ENCODE measurements at regions not wholly inside any gene's neighbourhood (a gene's known extent, or its start where the extent isn't known, plus 50 kb on each side); places are given as distances from the start of the nearest gene placed in this dataset.

DNA sequence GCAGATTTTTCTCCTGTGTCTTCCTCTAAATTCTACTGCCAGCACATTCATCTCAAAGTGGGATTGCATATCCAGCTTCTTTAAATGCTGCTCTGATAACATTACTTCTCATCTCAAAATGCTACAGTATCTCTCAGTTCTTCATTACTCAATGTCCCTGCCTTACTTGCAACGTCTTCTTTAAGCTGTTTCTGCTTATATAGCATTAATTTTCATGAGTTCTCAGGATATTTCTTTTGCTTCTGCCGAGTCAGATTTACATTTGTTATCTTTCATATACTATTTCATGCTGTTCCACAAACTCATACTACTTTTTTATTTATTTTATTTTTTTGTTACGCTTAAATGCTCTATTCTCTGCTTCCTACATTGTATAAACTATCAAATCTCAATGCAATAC is 1223.5 kb upstream of the FAM98A start (continued):
- TF ChIP-seq, protein P1, sequence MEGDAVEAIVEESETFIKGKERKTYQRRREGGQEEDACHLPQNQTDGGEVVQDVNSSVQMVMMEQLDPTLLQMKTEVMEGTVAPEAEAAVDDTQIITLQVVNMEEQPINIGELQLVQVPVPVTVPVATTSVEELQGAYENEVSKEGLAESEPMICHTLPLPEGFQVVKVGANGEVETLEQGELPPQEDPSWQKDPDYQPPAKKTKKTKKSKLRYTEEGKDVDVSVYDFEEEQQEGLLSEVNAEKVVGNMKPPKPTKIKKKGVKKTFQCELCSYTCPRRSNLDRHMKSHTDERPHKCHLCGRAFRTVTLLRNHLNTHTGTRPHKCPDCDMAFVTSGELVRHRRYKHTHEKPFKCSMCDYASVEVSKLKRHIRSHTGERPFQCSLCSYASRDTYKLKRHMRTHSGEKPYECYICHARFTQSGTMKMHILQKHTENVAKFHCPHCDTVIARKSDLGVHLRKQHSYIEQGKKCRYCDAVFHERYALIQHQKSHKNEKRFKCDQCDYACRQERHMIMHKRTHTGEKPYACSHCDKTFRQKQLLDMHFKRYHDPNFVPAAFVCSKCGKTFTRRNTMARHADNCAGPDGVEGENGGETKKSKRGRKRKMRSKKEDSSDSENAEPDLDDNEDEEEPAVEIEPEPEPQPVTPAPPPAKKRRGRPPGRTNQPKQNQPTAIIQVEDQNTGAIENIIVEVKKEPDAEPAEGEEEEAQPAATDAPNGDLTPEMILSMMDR (IDR thresholded peaks at IDR 0.05): no peak
- TF ChIP-seq NRF1 (IDR thresholded peaks at IDR 0.05; ENCODE audit: low read depth, low read length) (no peak), FOSL2 (IDR thresholded peaks at IDR 0.05; ENCODE audit: borderline replicate concordance, low read depth) (no peak), FOXJ3 (CRISPR knock-in tag; IDR thresholded peaks at IDR 0.05) (no peak)

DNA sequence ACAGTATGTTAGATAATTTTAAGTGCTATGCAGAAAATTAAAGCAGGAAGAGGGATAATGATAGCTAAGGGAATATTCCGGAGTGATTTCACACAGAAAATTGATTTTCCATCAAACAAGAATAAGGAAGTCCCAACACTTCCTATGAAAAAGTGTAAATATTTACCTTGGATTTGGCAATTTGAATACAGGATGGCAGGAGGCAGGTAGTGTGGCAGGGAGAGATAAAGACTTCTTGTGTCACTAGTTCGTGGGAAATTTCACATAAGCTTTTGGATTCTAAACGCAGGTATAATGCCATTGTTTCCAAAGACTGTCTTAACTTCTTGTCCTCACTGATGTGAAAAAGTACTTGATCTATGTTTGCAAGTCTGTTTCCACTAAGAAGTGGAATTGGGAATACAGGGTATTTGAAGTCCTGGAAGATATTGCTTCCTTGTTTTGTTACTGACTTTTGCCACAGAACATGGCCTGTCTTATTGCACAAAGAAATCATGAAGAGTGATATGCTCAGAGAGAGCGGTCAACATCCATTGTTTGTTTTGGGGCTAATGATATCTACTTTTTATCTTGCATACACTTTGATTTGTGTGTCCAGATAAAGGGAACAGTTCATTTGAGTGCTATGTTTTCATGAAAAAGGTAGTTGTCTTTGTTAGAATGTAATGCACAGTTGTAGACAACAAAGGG is 1216.1 kb upstream of the FAM98A start:
- no peaks in the 10 kb centered on the region for H3K27me3 ChIP-seq (ENCODE audit: insufficient read depth)
- no peaks in the 10 kb centered on the region for H3K79me2 ChIP-seq (ENCODE audit: insufficient read depth)
- no peak for TF ChIP-seq TCF12 (IDR thresholded peaks at IDR 0.05)
- TF ChIP-seq, protein P2, sequence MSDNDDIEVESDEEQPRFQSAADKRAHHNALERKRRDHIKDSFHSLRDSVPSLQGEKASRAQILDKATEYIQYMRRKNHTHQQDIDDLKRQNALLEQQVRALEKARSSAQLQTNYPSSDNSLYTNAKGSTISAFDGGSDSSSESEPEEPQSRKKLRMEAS (IDR thresholded peaks at IDR 0.05; ENCODE audit: low read depth): no peak
- TF ChIP-seq MEF2A (IDR thresholded peaks at IDR 0.05; ENCODE audit: borderline replicate concordance, low read depth): no peak
- TF ChIP-seq, protein P3, sequence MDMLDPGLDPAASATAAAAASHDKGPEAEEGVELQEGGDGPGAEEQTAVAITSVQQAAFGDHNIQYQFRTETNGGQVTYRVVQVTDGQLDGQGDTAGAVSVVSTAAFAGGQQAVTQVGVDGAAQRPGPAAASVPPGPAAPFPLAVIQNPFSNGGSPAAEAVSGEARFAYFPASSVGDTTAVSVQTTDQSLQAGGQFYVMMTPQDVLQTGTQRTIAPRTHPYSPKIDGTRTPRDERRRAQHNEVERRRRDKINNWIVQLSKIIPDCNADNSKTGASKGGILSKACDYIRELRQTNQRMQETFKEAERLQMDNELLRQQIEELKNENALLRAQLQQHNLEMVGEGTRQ (IDR thresholded peaks at IDR 0.05; ENCODE audit: borderline replicate concordance, low read depth, low read length): no peak
- TF ChIP-seq JUND (IDR thresholded peaks at IDR 0.05): no peak
- TF ChIP-seq SMC3 (IDR thresholded peaks at IDR 0.05; ENCODE audit: low read depth, low read length): no peak
- TF ChIP-seq SIN3A (IDR thresholded peaks at IDR 0.05; ENCODE audit: borderline replicate concordance, low read depth, low read length): no peak
- TF ChIP-seq GATA2 (CRISPR knock-in tag; IDR thresholded peaks at IDR 0.05): no peak
- TF ChIP-seq NRF1 (IDR thresholded peaks at IDR 0.05; ENCODE audit: low read depth, low read length): no peak
- no peak for TF ChIP-seq FOSL2 (IDR thresholded peaks at IDR 0.05; ENCODE audit: borderline replicate concordance, low read depth)
- TF ChIP-seq, protein P4, sequence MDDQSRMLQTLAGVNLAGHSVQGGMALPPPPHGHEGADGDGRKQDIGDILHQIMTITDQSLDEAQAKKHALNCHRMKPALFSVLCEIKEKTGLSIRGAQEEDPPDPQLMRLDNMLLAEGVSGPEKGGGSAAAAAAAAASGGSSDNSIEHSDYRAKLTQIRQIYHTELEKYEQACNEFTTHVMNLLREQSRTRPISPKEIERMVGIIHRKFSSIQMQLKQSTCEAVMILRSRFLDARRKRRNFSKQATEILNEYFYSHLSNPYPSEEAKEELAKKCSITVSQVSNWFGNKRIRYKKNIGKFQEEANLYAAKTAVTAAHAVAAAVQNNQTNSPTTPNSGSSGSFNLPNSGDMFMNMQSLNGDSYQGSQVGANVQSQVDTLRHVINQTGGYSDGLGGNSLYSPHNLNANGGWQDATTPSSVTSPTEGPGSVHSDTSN (IDR thresholded peaks at IDR 0.05): no peak
- TF ChIP-seq, protein P5, sequence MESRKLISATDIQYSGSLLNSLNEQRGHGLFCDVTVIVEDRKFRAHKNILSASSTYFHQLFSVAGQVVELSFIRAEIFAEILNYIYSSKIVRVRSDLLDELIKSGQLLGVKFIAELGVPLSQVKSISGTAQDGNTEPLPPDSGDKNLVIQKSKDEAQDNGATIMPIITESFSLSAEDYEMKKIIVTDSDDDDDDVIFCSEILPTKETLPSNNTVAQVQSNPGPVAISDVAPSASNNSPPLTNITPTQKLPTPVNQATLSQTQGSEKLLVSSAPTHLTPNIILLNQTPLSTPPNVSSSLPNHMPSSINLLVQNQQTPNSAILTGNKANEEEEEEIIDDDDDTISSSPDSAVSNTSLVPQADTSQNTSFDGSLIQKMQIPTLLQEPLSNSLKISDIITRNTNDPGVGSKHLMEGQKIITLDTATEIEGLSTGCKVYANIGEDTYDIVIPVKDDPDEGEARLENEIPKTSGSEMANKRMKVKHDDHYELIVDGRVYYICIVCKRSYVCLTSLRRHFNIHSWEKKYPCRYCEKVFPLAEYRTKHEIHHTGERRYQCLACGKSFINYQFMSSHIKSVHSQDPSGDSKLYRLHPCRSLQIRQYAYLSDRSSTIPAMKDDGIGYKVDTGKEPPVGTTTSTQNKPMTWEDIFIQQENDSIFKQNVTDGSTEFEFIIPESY (IDR thresholded peaks at IDR 0.05; ENCODE audit: borderline replicate concordance, low read depth): no peak
- TF ChIP-seq POLR2AphosphoS5 (IDR thresholded peaks at IDR 0.05; ENCODE audit: low read depth, low read length): no peak
- no peak for TF ChIP-seq MXI1 (IDR thresholded peaks at IDR 0.05; ENCODE audit: low read depth, low read length)
- TF ChIP-seq, protein P6, sequence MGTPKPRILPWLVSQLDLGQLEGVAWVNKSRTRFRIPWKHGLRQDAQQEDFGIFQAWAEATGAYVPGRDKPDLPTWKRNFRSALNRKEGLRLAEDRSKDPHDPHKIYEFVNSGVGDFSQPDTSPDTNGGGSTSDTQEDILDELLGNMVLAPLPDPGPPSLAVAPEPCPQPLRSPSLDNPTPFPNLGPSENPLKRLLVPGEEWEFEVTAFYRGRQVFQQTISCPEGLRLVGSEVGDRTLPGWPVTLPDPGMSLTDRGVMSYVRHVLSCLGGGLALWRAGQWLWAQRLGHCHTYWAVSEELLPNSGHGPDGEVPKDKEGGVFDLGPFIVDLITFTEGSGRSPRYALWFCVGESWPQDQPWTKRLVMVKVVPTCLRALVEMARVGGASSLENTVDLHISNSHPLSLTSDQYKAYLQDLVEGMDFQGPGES (IDR thresholded peaks at IDR 0.05; ENCODE audit: low read depth, low read length): no peak
- H3K36me3 ChIP-seq (replicated peaks in 1 of 2; ENCODE audit: control insufficient read depth in 1 of 2, insufficient read depth in 2 of 2, low read length in 1 of 2): no peaks in the 10 kb centered on the region
- no peak overlapping the region for H3K4me2 ChIP-seq
- H3K9me3 ChIP-seq: no peaks in the 10 kb centered on the region
- CTCF ChIA-PET: no interaction called here
- H2AFZ ChIP-seq (ENCODE audit: low read depth): no peak overlapping the region
- no peak overlapping the region for H3K27ac ChIP-seq (ENCODE audit: low read depth in 2 of 2, low read length in 1 of 2)
- H3K9ac ChIP-seq: no peak overlapping the region
- no peaks in the 10 kb centered on the region for H3K9me2 ChIP-seq
- no peaks in the 10 kb centered on the region for H4K20me1 ChIP-seq (ENCODE audit: insufficient read depth)
- H3K4me1 ChIP-seq (ENCODE audit: control insufficient read depth in 1 of 2, insufficient read depth in 2 of 2, low read depth in 1 of 2, low read length in 1 of 2): no peaks in the 10 kb centered on the region
- no peak for DNase-seq
- no peak overlapping the region for H3K4me3 ChIP-seq (ENCODE audit: low read depth in 2 of 2, low read length in 1 of 2)
- 26% methylated on average over 4 of the region's 4 CpGs for WGBS (ENCODE audit: low lambda C conversion rate)
- POLR2A ChIA-PET: no interaction called here
- H3F3A ChIP-seq (replicated peaks; ENCODE audit: insufficient read depth): no peaks in the 10 kb centered on the region

All from SK-N-SH (cell line).